ENCODE measurements at regions not wholly inside any gene's neighbourhood (a gene's known extent, or its start where the extent isn't known, plus 50 kb on each side); places are given as distances from the start of the nearest gene placed in this dataset.

DNA sequence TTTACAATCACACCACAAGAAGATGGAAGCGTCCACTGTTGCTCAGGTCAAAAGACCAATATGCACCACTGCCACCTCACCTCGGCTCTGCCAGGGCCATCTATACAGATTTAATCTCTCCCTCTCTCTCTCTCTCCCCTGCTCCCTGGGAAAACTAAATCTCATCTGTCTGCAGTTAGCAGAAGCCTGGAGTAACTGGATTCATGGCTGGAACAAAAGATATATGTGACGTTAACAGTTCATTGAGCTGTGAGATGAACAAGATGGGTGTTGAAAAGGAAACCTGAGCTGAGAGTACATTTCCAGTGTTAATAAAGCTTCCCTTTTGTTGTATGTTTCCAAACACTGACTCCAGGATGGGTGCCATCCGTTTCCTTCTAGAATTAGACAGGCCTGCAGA lies 369.7 kb downstream of the CDK5RAP2 start:
- BruUV-seq (replicated peaks), result no TSS peak
- no peaks in the 10 kb centered on the region for H3K36me3 ChIP-seq (ENCODE audit: control insufficient read depth in 1 of 2, insufficient read depth in 2 of 2, low read length in 2 of 2)
- no peak overlapping the region for H3K4me2 ChIP-seq (ENCODE audit: low read length)
- no peak overlapping the region for H3K27ac ChIP-seq (ENCODE audit: low read depth, low read length)
- H3K9me3 ChIP-seq (ENCODE audit: control insufficient read depth in 1 of 2, insufficient read depth in 1 of 2, low read depth in 1 of 2, low read length in 2 of 2), result no peaks in the 10 kb centered on the region
- no peaks in the 10 kb centered on the region for H4K20me1 ChIP-seq (ENCODE audit: insufficient read depth)
- DNase-seq (ENCODE audit: low read depth, low spot score) (no peak), ATAC-seq (no peak)
- no peak overlapping the region for H3K4me3 ChIP-seq (replicated peaks in 1 of 2; ENCODE audit: low read depth in 1 of 2, low read length in 2 of 2)
- TF ChIP-seq EZH2phosphoT487 (IDR thresholded peaks at IDR 0.05; ENCODE audit: borderline replicate concordance) (no peak), ZFX (IDR thresholded peaks at IDR 0.05) (no peak), JUND (IDR thresholded peaks at IDR 0.05) (no peak), ELF1 (IDR thresholded peaks at IDR 0.05; ENCODE audit: borderline replicate concordance, low read depth) (no peak), EZH2 (IDR thresholded peaks at IDR 0.05) (no peak), YY1 (IDR thresholded peaks at IDR 0.05; ENCODE audit: extremely low read depth, insufficient replicate concordance, low read depth, low read length) (no peak), EGR1 (IDR thresholded peaks at IDR 0.05; ENCODE audit: low read depth) (no peak), ZNF274 (IDR thresholded peaks at IDR 0.05; ENCODE audit: low read depth, low read length) (no peak), TCF7L2 (IDR thresholded peaks at IDR 0.05; ENCODE audit: borderline replicate concordance, extremely low read depth, insufficient read depth, insufficient read length) (no peak)
- TF ChIP-seq, protein P1, sequence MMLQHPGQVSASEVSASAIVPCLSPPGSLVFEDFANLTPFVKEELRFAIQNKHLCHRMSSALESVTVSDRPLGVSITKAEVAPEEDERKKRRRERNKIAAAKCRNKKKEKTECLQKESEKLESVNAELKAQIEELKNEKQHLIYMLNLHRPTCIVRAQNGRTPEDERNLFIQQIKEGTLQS (IDR thresholded peaks at IDR 0.05), result no peak
- H3K9ac ChIP-seq (ENCODE audit: low read length), result no peak overlapping the region
- peaks cover 28% of the 10 kb centered on the region for H3K27me3 ChIP-seq (ENCODE audit: insufficient read depth, low read length)
- no peak overlapping the region for H2AFZ ChIP-seq (ENCODE audit: low read depth, low read length, poor library complexity, severe bottlenecking)
- RAD21 ChIA-PET (ENCODE audit: low non-redundant PET in 1 of 2, low total read pairs in 2 of 2, uncharacterized antibody in 2 of 2, unreplicated experiment in 2 of 2), result no interaction called here
- H3K4me1 ChIP-seq (ENCODE audit: control insufficient read depth in 1 of 2, insufficient read depth in 2 of 2, low read length in 2 of 2), result no peaks in the 10 kb centered on the region
- no peaks in the 10 kb centered on the region for H3K9me2 ChIP-seq (ENCODE audit: insufficient read depth)
- intact Hi-C loops (cut with micrococcal nuclease), result no loop called here
- CTCF ChIA-PET, result no interaction called here
- no peaks in the 10 kb centered on the region for H3K79me2 ChIP-seq (ENCODE audit: insufficient read depth, low read length)
- POLR2A ChIA-PET, result no interaction called here

DNA sequence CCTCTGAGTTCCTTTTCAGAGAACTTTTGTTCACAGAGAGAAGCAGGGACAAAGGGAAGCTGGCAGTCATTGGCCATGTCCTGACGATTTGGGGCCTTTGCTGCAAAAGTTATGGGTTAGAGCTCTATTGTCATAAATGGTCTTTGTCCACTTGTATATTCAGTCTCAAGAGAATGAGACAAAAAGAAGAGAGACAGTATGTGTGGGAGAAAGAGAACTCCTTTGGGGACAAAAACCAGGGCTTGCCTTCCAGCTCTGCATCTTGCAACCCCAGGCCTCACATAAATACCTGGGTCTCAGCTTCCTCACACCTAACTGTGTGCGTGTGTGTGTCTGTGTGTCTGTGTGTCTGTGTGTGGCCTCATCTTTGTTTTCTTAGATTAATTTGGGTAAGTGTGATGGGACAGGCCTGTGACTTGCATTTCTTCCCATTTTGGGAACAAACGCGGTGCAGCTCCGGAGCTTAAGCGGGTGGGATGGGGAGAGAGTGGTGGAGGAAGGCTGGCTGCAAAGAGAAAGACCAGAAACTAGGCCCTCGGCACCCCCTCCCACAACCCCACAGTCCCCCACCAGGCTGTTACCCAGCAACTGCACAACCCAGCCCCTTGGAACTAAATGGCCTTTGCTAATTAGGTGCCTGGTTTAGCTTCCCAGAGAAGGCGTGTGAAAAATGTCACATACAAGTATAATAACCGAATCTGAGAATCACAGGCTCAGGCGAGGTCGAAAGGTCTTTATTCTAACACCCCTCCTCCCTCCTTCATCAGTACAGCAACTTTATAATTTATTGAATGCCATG lies 376.9 kb downstream of the CDK5RAP2 start:
- Histone ChIP-seq H3K27ac (ENCODE audit: low read depth, low read length) (no peak overlapping the region), H3K4me2 (ENCODE audit: low read length) (no peak overlapping the region), H2AFZ (ENCODE audit: low read depth, low read length, poor library complexity, severe bottlenecking) (no peak overlapping the region), H3K4me3 (replicated peaks in 1 of 2; ENCODE audit: low read depth in 1 of 2, low read length in 2 of 2) (no peak overlapping the region), H3K27me3 (ENCODE audit: insufficient read depth, low read length) (no peaks in the 10 kb centered on the region), H3K36me3 (ENCODE audit: control insufficient read depth in 1 of 2, insufficient read depth in 2 of 2, low read length in 2 of 2) (no peaks in the 10 kb centered on the region), H3K79me2 (ENCODE audit: insufficient read depth, low read length) (no peaks in the 10 kb centered on the region), H3K9ac (ENCODE audit: low read length) (no peak overlapping the region), H3K4me1 (ENCODE audit: control insufficient read depth in 1 of 2, insufficient read depth in 2 of 2, low read length in 2 of 2) (no peaks in the 10 kb centered on the region), H3K9me3 (ENCODE audit: control insufficient read depth in 1 of 2, insufficient read depth in 1 of 2, low read depth in 1 of 2, low read length in 2 of 2) (no peaks in the 10 kb centered on the region), H4K20me1 (ENCODE audit: insufficient read depth) (no peaks in the 10 kb centered on the region), H3K9me2 (ENCODE audit: insufficient read depth) (no peaks in the 10 kb centered on the region)
- ChIA-PET POLR2A (no interaction called here), CTCF (no interaction called here), RAD21 (ENCODE audit: low non-redundant PET in 1 of 2, low total read pairs in 2 of 2, uncharacterized antibody in 2 of 2, unreplicated experiment in 2 of 2) (no interaction called here)
- intact Hi-C loops (cut with micrococcal nuclease), result no loop called here
- ATAC-seq (no peak), DNase-seq (ENCODE audit: low read depth, low spot score) (no peak)
- TF ChIP-seq, protein P2, sequence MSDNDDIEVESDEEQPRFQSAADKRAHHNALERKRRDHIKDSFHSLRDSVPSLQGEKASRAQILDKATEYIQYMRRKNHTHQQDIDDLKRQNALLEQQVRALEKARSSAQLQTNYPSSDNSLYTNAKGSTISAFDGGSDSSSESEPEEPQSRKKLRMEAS (IDR thresholded peaks at IDR 0.05), result no peak
- no peak for TF ChIP-seq CBX3 (IDR thresholded peaks at IDR 0.05; ENCODE audit: low read depth)
- no peak for TF ChIP-seq EZH2 (IDR thresholded peaks at IDR 0.05)
- BruUV-seq (replicated peaks), result no TSS peak

Data from HCT116 (cell line).